Endothelial cell of umbilical vein (primary cell): ENCODE measurements at regions not wholly inside any gene's neighbourhood (a gene's known extent, or its start where the extent isn't known, plus 50 kb on each side); places are given as distances from the start of the nearest gene placed in this dataset.

Experiments used
- BruUV-seq: library from RNA; stranded (reverse); fragments of 400-500 nt; replicated peaks from 2 replicates; lab custom pipeline; 2021; lab: Mats Ljungman, UMichigan
- CTCF ChIA-PET: fragments of 300-600, 350-600 bp; sonication (Branson Sonifier 250); formaldehyde crosslinking; loops from one replicate; lab custom pipeline; 2021; ENCODE audit warnings: antibody characterized with exemption, inconsistent platforms; lab: Charles Lee
- POLR2A ChIA-PET: fragments of 300-600, 350-600 bp; sonication (Branson Sonifier 250); formaldehyde crosslinking; loops from one replicate; lab custom pipeline; 2021; ENCODE audit warnings: antibody characterized with exemption, inconsistent platforms; lab: Charles Lee
- DNase-seq: peaks from one replicate; pipeline ENCODE4 v3.0.0-alpha.2; 2011; ENCODE audit warnings: low read depth, low spot score
- FAIRE-seq: peaks from 2 replicates; lab custom pipeline; 2011; peaks lifted over from hg19 to GRCh38; lab: Jason Lieb, UNC
- H2AFZ ChIP-seq: 2 replicates; pipeline ENCODE4 v1.6.0; 2012; ENCODE audit warnings: low read depth, low read length, control low read depth, inconsistent platforms
- H3K27ac ChIP-seq: 2 replicates; pipeline ENCODE4 v1.5.1; 2011; ENCODE audit warnings: low read depth, mild to moderate bottlenecking, control low read depth, low read length, moderate library complexity; ENCODE audit not compliant: insufficient read depth
- H3K27me3 ChIP-seq, 2 experiments: 2 replicates each; pipeline versions ENCODE4 v1.6.0 to v1.6.1; 2011; ENCODE audit warnings: low read length in 2 of 2, mixed read lengths in 1 of 2; ENCODE audit not compliant: control insufficient read depth in 2 of 2, insufficient read depth in 2 of 2
- H3K36me3 ChIP-seq, 2 experiments: 2 replicates in 1 of 2; 3 replicates in 1 of 2; pipeline ENCODE4 v1.5.1; 2011; ENCODE audit warnings: low read length in 2 of 2, mild to moderate bottlenecking in 1 of 2, moderate library complexity in 1 of 2; ENCODE audit not compliant: control insufficient read depth in 2 of 2, insufficient read depth in 2 of 2; ENCODE audit errors: extremely low read depth in 1 of 2
- H3K4me1 ChIP-seq: 3 replicates; pipeline ENCODE4 v1.5.1; 2011; ENCODE audit warnings: mild to moderate bottlenecking, low read length; ENCODE audit not compliant: control insufficient read depth, insufficient read depth; ENCODE audit errors: extremely low read depth
- H3K4me2 ChIP-seq: 2 replicates; pipeline ENCODE4 v1.6.1; 2011; ENCODE audit warnings: low read length, control low read depth, mixed read lengths; ENCODE audit not compliant: insufficient read depth
- H3K4me3 ChIP-seq, 3 experiments: fragments of 200-600 bp in 1 of 3; sonication (generic), shearing (Covaris generic) in 1 of 3; replicated peaks in 1 of 3; 2 replicates each; pipeline ENCODE4 v1.5.1; 2011 to 2016; ENCODE audit warnings: control low read depth in 3 of 3, low read length in 3 of 3, mild to moderate bottlenecking in 2 of 3, inconsistent platforms in 1 of 3, low read depth in 1 of 3, moderate library complexity in 1 of 3; ENCODE audit not compliant: insufficient read depth in 1 of 3
- H3K79me2 ChIP-seq: 2 replicates; pipeline ENCODE4 v1.6.0; 2012; ENCODE audit warnings: low read length, inconsistent platforms; ENCODE audit not compliant: control insufficient read depth, insufficient read depth
- H3K9ac ChIP-seq: replicated peaks from 2 replicates; pipeline ENCODE3; 2011; ENCODE audit warnings: low read length, control low read depth; ENCODE audit not compliant: insufficient read depth; ENCODE audit errors: extremely low read depth
- H3K9me1 ChIP-seq: replicated peaks from 3 replicates; pipeline ENCODE4 v1.6.0; 2011; ENCODE audit warnings: mild to moderate bottlenecking, low read length; ENCODE audit not compliant: control insufficient read depth, insufficient read depth; ENCODE audit errors: extremely low read depth
- H3K9me3 ChIP-seq: replicated peaks from 2 replicates; pipeline ENCODE4 v1.5.1; 2012; ENCODE audit warnings: low read length, inconsistent platforms; ENCODE audit not compliant: control insufficient read depth, insufficient read depth
- H4K20me1 ChIP-seq: replicated peaks from 2 replicates; pipeline ENCODE3; 2011; ENCODE audit warnings: mild to moderate bottlenecking, low read length; ENCODE audit not compliant: control insufficient read depth, insufficient read depth; ENCODE audit errors: extremely low read depth
- CTCF ChIP-seq, 2 donors: IDR thresholded peaks; 1 replicate in 1 of 2; 2 replicates in 1 of 2; pipeline ENCODE4 v1.5.1; 2011; ENCODE audit warnings: low read length in 2 of 2, mild to moderate bottlenecking in 2 of 2, moderate library complexity in 2 of 2, control low read depth in 1 of 2, inconsistent platforms in 1 of 2, low read depth in 1 of 2; ENCODE audit not compliant: insufficient read depth in 1 of 2; ENCODE audit errors: extremely low read depth in 1 of 2
- EZH2 ChIP-seq: IDR thresholded peaks from 2 replicates; pipeline ENCODE4 v1.6.1; 2012; ENCODE audit warnings: borderline replicate concordance, low read depth, mild to moderate bottlenecking, moderate library complexity, low read length, inconsistent platforms; ENCODE audit not compliant: severe bottlenecking
- FOS ChIP-seq: IDR thresholded peaks from 2 replicates; pipeline ENCODE4 v1.6.1; 2011; ENCODE audit warnings: mild to moderate bottlenecking, low read length, moderate library complexity, borderline replicate concordance; ENCODE audit not compliant: insufficient read depth
- GATA2 ChIP-seq: IDR thresholded peaks from 2 replicates; pipeline ENCODE4 v1.7.0; 2011; ENCODE audit warnings: low read depth, mild to moderate bottlenecking, moderate library complexity, mixed read lengths, low read length; ENCODE audit not compliant: insufficient read length, insufficient read depth
- JUN ChIP-seq: IDR thresholded peaks from 2 replicates; pipeline ENCODE4 v1.6.1; 2011; ENCODE audit warnings: borderline replicate concordance, low read depth; ENCODE audit not compliant: insufficient read length, insufficient read depth
- MAX ChIP-seq: IDR thresholded peaks from 2 replicates; pipeline ENCODE4 v1.6.1; 2011; ENCODE audit not compliant: insufficient read depth, insufficient read length
- MYC ChIP-seq: IDR thresholded peaks from one replicate; pipeline ENCODE4 v1.6.1; 2011; ENCODE audit warnings: mild to moderate bottlenecking, low read depth, low read length
- POLR2A ChIP-seq: IDR thresholded peaks from 2 replicates; pipeline ENCODE4 v1.6.1; 2012; ENCODE audit warnings: low read depth, mild to moderate bottlenecking, control low read depth, low read length
- POLR2AphosphoS5 ChIP-seq: IDR thresholded peaks from 2 replicates; pipeline ENCODE4 v1.6.1; 2012; ENCODE audit warnings: low read depth, mild to moderate bottlenecking, control low read depth, low read length, moderate library complexity; ENCODE audit not compliant: insufficient read depth
- dilution Hi-C: fragments of 300-500 bp; cut with MboI; formaldehyde crosslinking; loops from one replicate; pipeline ENCODE4 v1.15.0; 2019; ENCODE audit warnings: low sequenced_read_pairs; ENCODE audit not compliant: extremely low pct_ligation_motif_present
- intact Hi-C: fragments of 100-400 bp; cut with micrococcal nuclease; formaldehyde crosslinking; loops from one replicate; pipeline ENCODE4 v1.10.0; 2022

- no TSS peak for BruUV-seq
- dilution Hi-C loops (no loop called here), intact Hi-C loops (no loop called here)
- no peaks in the 10 kb centered on the region for H3K27me3 ChIP-seq
- no peaks in the 10 kb centered on the region for H3K79me2 ChIP-seq
- ChIA-PET POLR2A (no interaction called here), CTCF (no interaction called here)
- no peak for FAIRE-seq
- no peak for DNase-seq
- H3K9ac ChIP-seq: no peak overlapping the region
- no peaks in the 10 kb centered on the region for H3K4me1 ChIP-seq
- H2AFZ ChIP-seq: no peak overlapping the region
- H3K9me1 ChIP-seq: no peaks in the 10 kb centered on the region
- no peak overlapping the region for H3K4me3 ChIP-seq
- H3K9me3 ChIP-seq: peaks cover 2% of the 10 kb centered on the region
- H3K4me2 ChIP-seq: no peak overlapping the region
- no peaks in the 10 kb centered on the region for H3K36me3 ChIP-seq
- no peak overlapping the region for H3K27ac ChIP-seq
- no peaks in the 10 kb centered on the region for H4K20me1 ChIP-seq
- TF ChIP-seq POLR2A (no peak), GATA2 (no peak), EZH2 (no peak), CTCF (IDR thresholded peaks at IDR 0.05; ENCODE audit: extremely low read depth in 1 of 2, insufficient read depth in 1 of 2, low read depth in 1 of 2, low read length in 2 of 2) (no peak), FOS (no peak), MAX (no peak), POLR2AphosphoS5 (no peak), MYC (no peak), JUN (no peak)
Measured at GRCh38 chr13:88436974-88437373, 765.8 kb downstream of the SLITRK5 start.
